Liver (tissue), 7 donors: ENCODE measurements at regions not wholly inside any gene's neighbourhood (a gene's known extent, or its start where the extent isn't known, plus 50 kb on each side); places are given as distances from the start of the nearest gene placed in this dataset.

Experiments
- DNase-seq: peaks from one replicate; pipeline ENCODE4 v3.0.0-alpha.2; 2017; ENCODE audit warnings: low spot score
- H3K27ac ChIP-seq, 2 donors: one replicate each; pipeline ENCODE4 v1.7.0; 2013; ENCODE audit warnings: inconsistent platforms in 2 of 2, low read length in 2 of 2, control low read depth in 1 of 2, low read depth in 1 of 2, mild to moderate bottlenecking in 1 of 2
- H3K27me3 ChIP-seq, 4 donors: one replicate each; pipeline versions ENCODE4 v1.6.1 to v1.7.0; 2013; ENCODE audit warnings: low read length in 3 of 4, inconsistent platforms in 1 of 4, mild to moderate bottlenecking in 1 of 4, moderate library complexity in 1 of 4; ENCODE audit not compliant: control insufficient read depth in 4 of 4, insufficient read depth in 4 of 4
- H3K36me3 ChIP-seq, 4 donors: one replicate each; pipeline versions ENCODE4 v1.6.1 to v1.7.0; 2013; ENCODE audit warnings: low read length in 3 of 4, mild to moderate bottlenecking in 3 of 4, low read depth in 1 of 4, moderate library complexity in 1 of 4; ENCODE audit not compliant: control insufficient read depth in 4 of 4, insufficient read depth in 3 of 4
- H3K4me1 ChIP-seq, 4 donors: one replicate each; pipeline versions ENCODE4 v1.6.1 to v1.7.0; 2013; ENCODE audit warnings: low read length in 3 of 4, mild to moderate bottlenecking in 3 of 4, moderate library complexity in 1 of 4; ENCODE audit not compliant: control insufficient read depth in 4 of 4, insufficient read depth in 4 of 4
- H3K4me3 ChIP-seq, 3 donors: one replicate each; pipeline versions ENCODE4 v1.6.1 to v1.7.0; 2013; ENCODE audit warnings: low read length in 3 of 3, control low read depth in 1 of 3, low read depth in 1 of 3, mild to moderate bottlenecking in 1 of 3
- H3K9ac ChIP-seq, 2 donors: one replicate each; pipeline ENCODE4 v1.7.0; 2013; ENCODE audit warnings: low read length in 2 of 2, mild to moderate bottlenecking in 2 of 2, moderate library complexity in 2 of 2, control low read depth in 1 of 2, low read depth in 1 of 2
- H3K9me3 ChIP-seq, 4 donors: one replicate each; pipeline versions ENCODE4 v1.6.1 to v1.7.0; 2013; ENCODE audit warnings: low read length in 3 of 4; ENCODE audit not compliant: control insufficient read depth in 4 of 4
- EGR1 ChIP-seq, 2 donors: IDR thresholded peaks; 2 replicates each; pipeline ENCODE4 v1.6.1; 2016 to 2018; ENCODE audit warnings: antibody characterized with exemption in 2 of 2, low read depth in 2 of 2
- FOXA1 ChIP-seq: IDR thresholded peaks from 2 replicates; pipeline ENCODE4 v1.6.1; 2016; ENCODE audit warnings: antibody characterized with exemption
- FOXA2 ChIP-seq: IDR thresholded peaks from 2 replicates; pipeline ENCODE4 v1.6.1; 2016; ENCODE audit warnings: antibody characterized with exemption
- GABPA ChIP-seq, 2 donors: IDR thresholded peaks in 1 of 2; conservative IDR thresholded peaks in 1 of 2; 2 replicates each; pipeline ENCODE4 v1.6.1; 2016; ENCODE audit warnings: antibody characterized with exemption in 2 of 2, mild to moderate bottlenecking in 1 of 2, moderate library complexity in 1 of 2
- HNF4G ChIP-seq: IDR thresholded peaks from 2 replicates; pipeline ENCODE4 v1.6.1; 2016; ENCODE audit warnings: antibody characterized with exemption
- NR2F2 ChIP-seq: IDR thresholded peaks from 2 replicates; pipeline ENCODE4 v1.6.1; 2016; ENCODE audit warnings: antibody characterized with exemption
- RAD21 ChIP-seq, 2 donors: IDR thresholded peaks; 2 replicates each; pipeline ENCODE4 v1.6.1; 2016; ENCODE audit warnings: antibody characterized with exemption in 2 of 2, mild to moderate bottlenecking in 2 of 2
- REST ChIP-seq: IDR thresholded peaks from 2 replicates; pipeline ENCODE4 v1.6.1; 2016; ENCODE audit warnings: antibody characterized with exemption, mild to moderate bottlenecking
- RXRA ChIP-seq, 2 donors: IDR thresholded peaks; 2 replicates each; pipeline ENCODE4 v1.6.1; 2017 to 2018; ENCODE audit warnings: antibody characterized with exemption in 2 of 2, mild to moderate bottlenecking in 1 of 2
- SP1 ChIP-seq: IDR thresholded peaks from 2 replicates; pipeline ENCODE4 v1.6.1; 2018; ENCODE audit warnings: antibody characterized with exemption, mild to moderate bottlenecking
- TAF1 ChIP-seq: conservative IDR thresholded peaks from 2 replicates; pipeline ENCODE4 v1.6.1; 2016; ENCODE audit warnings: antibody characterized with exemption, mild to moderate bottlenecking
- YY1 ChIP-seq: IDR thresholded peaks from 2 replicates; pipeline ENCODE4 v1.6.1; 2016; ENCODE audit warnings: antibody characterized with exemption, mild to moderate bottlenecking
- ZBTB33 ChIP-seq: IDR thresholded peaks from 2 replicates; pipeline ENCODE4 v1.6.1; 2016; ENCODE audit warnings: antibody characterized with exemption
- WGBS: extraction: QIAGEN DNeasy Blood & Tissue Kit; methylation state at CpG from one replicate; pipeline ENCODE4 v1.1.7; 2013; 5-methylcytosine and 5-hydroxymethylcytosine counted together
- TF ChIP-seq, protein P1 (sequence below): IDR thresholded peaks from 2 replicates; pipeline ENCODE4 v1.6.1; 2016; ENCODE audit warnings: antibody characterized with exemption
- TF ChIP-seq, protein P2 (sequence below): IDR thresholded peaks from 2 replicates; pipeline ENCODE4 v1.6.1; 2016; ENCODE audit warnings: antibody characterized with exemption
- donor health status: healthy.
- donor health status: healthy.
- donor health status: healthy.
- donor health status: healthy.

- Histone ChIP-seq H3K4me3 (no peak overlapping the region), H3K36me3 (no peaks in the 10 kb centered on the region), H3K9ac (no peak overlapping the region), H3K27ac (no peak overlapping the region), H3K9me3 (no peaks in the 10 kb centered on the region), H3K4me1 (no peaks in the 10 kb centered on the region), H3K27me3 (peaks cover 0 to 4% (median 0%) of the 10 kb centered on the region in 4 donors)
- 78% methylated on average over 7 of the region's 7 CpGs for WGBS
- TF ChIP-seq, protein P1, sequence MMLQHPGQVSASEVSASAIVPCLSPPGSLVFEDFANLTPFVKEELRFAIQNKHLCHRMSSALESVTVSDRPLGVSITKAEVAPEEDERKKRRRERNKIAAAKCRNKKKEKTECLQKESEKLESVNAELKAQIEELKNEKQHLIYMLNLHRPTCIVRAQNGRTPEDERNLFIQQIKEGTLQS: no peak
- TF ChIP-seq REST (no peak), SP1 (no peak), GABPA (IDR thresholded peaks at IDR 0.05 in 1 of 2, conservative IDR thresholded peaks at IDR 0.05 in 1 of 2) (no peak), FOXA1 (no peak), YY1 (no peak), TAF1 (no peak)
- TF ChIP-seq, protein P2, sequence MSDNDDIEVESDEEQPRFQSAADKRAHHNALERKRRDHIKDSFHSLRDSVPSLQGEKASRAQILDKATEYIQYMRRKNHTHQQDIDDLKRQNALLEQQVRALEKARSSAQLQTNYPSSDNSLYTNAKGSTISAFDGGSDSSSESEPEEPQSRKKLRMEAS: no peak
- DNase-seq: no peak
These were observed 121.9 kb upstream of the CDH4 start for GRCh38 chr20:61130156-61130555.

- TF ChIP-seq GABPA (IDR thresholded peaks at IDR 0.05 in 1 of 2, conservative IDR thresholded peaks at IDR 0.05 in 1 of 2) (no peak), NR2F2 (no peak), RXRA (IDR thresholded peaks at IDR 0.05) (no peak), REST (no peak), HNF4G (no peak), ZBTB33 (no peak), YY1 (no peak), EGR1 (IDR thresholded peaks at IDR 0.05; ENCODE audit: low read depth in 2 of 2) (no peak), RAD21 (IDR thresholded peaks at IDR 0.05) (no peak), FOXA2 (no peak)
- TF ChIP-seq, protein P2: no peak
These were observed 120.1 kb upstream of the CDH4 start for GRCh38 chr20:61131944-61132343.

More at GRCh38 chr20:61131944-61132343, 120.1 kb upstream of the CDH4 start:
- 83% methylated on average over 9 of the region's 9 CpGs for WGBS
- Histone ChIP-seq H3K9ac (no peak overlapping the region), H3K9me3 (no peaks in the 10 kb centered on the region), H3K4me1 (no peaks in the 10 kb centered on the region), H3K36me3 (no peaks in the 10 kb centered on the region), H3K27ac (no peak overlapping the region), H3K27me3 (peaks cover 0 to 4% (median 0%) of the 10 kb centered on the region in 4 donors), H3K4me3 (no peak overlapping the region)
- DNase-seq: no peak
